Left renal cortex interstitium (tissue), 4 donors: ENCODE measurements at regions not wholly inside any gene's neighbourhood (a gene's known extent, or its start where the extent isn't known, plus 50 kb on each side); places are given as distances from the start of the nearest gene placed in this dataset.

Experiments
- DNase-seq, 4 donors: peaks; one replicate each; pipeline ENCODE4 v3.0.0-alpha.2; 2013; ENCODE audit warnings: low read depth in 4 of 4, low spot score in 2 of 4, missing footprints in 1 of 4

DNA sequence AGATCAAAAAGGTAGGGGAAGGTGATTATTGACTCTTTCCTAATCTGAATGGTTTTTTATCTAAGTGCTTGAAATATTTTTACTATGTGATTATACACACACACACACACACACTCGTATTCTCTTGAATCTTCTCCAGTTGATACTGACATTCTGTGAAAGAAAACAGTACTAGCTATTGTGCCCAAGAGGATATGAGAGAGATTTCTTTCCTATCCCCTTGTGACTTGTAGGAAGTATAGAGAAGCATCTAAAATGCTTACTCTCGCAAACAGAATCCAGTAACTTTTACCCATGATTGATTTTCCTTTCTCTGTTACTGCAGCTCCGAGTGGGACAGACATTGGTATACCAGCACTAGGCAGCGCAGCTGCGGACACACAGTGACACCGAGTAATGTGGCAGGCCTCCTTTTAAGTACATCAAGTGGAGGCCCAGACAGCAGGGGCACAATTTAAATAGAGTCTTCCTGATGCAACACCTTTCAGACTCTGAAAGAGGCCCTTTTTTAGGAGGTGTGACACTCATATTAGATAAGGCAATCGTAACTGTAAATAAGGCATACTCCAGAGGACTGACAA is 421.0 kb upstream of the CNTN4 start:
- no peak for DNase-seq

GRCh38 chr3:1692428-1692827 is 406.2 kb upstream of the CNTN4 start:
- no peak for DNase-seq

GRCh38 chr3:1693145-1693544 is 405.5 kb upstream of the CNTN4 start:
- DNase-seq, result no peak

DNA sequence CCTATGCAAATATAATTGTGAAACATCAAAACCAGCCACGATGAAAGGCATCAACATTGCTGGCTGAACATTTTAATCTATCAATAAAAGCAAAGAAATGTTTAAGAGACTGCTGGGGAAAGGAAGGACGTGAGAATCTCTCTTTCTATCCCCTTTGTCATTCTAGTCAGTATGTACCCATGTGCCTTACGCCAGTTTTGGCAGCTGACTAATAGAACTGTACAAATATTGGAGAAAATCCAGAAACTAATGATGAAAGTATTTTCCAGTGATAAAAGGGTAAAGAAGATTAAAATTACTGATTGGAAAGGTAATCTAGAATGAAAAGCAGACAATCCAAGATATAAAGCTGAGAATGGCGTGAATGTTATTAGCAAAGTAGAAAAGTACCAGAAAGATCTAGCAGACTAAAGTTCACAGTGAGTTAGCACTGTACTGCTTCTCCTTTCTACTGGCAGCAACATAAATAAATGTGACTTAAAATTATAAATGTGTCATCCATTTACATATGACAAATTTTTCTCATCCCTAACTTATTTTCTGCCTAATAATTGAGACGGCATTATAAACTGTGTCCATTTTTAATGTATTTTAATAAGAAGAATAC is 401.9 kb upstream of the CNTN4 start:
- DNase-seq, result no peak

DNA sequence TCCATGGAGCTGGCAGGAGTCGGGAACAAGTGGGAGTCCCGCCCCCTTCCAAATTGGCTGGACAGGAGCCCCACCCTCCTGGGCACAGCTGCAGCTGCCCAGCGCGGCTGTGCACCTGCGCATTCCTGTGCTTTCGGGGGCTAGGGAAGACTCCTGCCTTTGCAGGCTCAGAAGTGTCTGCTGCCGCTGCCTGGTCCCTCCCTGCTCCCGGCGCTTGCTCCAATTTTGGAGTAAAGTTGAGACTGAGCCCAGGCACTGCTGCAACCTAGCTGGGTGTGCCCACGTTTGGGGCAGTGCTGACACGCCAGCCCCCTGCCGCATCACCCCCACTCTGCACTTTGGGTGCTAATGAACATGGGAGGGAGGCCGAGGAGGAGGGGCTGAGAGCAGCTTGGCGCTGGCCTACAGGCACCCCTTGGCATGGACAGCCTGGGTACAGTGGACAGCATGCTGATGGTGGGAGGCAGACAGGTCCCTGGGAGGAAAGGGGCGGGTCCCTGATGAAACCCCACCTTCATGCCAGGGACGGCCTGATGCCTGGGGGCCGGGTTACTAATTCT is 399.2 kb upstream of the CNTN4 start:
- no peak for DNase-seq

- DNase-seq, result no peak
Measured at GRCh38 chr3:1700650-1701049, 398.0 kb upstream of the CNTN4 start.

GRCh38 chr3:1703169-1703568 is 395.5 kb upstream of the CNTN4 start:
- no peak for DNase-seq

GRCh38 chr3:1710663-1711062 is 388.0 kb upstream of the CNTN4 start:
- no peak for DNase-seq

GRCh38 chr3:1717524-1717923 is 381.1 kb upstream of the CNTN4 start:
- no peak for DNase-seq

DNA sequence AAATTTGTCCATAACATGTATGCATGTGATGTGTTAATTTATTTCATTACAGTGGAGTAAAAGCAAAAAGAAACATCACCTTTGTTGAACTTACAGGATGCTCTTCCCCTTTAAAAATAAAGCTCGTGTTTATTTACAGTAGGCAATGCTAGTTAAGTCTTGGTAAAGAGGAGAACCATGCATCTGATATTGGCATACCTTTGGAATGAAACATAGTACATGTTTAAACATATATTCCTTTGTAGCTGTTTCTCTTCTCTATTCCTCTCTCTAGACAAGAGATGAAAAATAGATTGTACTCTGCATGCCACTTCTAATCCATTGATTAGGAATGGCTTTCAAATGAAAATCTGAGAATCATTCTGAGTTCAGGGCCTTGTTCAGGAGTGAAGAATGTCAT is 374.9 kb upstream of the CNTN4 start:
- DNase-seq, result no peak

- no peak for DNase-seq
Measured at GRCh38 chr3:1726741-1727140, 371.9 kb upstream of the CNTN4 start.

GRCh38 chr3:1727242-1727641 is 371.4 kb upstream of the CNTN4 start:
- no peak for DNase-seq

DNA sequence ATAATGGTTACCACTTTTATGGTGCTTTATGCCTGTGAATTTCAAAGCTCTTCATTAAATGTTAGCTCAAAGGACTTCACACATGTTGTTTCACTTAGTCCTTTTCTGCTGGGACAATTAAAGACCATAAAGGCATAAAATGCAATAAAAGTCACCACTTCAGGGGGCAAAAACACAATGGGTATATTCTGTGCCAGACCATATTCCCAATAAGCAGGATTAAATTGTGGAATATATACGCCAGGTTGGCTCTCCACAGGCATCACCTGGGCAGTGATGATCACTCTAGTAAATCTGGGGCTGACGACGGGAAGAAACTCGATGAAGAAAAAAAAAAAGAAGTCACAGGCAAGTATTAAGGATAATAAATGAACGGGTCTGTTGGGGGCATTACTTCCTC is 370.2 kb upstream of the CNTN4 start:
- no peak for DNase-seq

DNA sequence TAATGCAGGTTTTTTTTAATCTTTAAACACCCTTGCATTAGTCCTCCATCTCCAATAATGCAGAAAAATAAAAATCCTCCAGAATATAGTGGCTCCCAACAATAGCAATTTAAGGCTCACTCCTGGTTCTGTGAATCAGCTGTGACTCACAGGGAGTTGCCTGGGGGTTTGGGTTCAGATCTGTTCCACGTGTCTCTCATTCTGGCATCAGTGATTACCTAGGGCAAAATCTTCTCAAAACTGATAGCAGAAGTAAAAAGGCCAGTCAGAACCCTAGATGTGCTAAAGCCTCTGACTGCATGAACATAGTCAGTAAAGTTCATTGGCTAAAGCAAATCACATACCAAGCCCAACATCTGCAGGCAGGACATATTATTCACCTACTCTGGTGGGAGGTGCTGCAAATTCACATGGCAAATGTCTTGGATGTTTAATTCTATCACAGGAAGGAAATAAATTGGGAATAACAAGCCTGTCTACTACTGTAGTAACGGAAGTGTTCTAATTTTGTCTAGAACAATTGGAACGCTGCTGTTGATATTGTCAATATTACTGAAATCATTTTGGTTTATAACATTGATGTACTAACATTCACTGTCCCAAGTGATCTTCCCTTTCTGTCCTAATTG is 364.1 kb upstream of the CNTN4 start:
- no peak for DNase-seq

DNA sequence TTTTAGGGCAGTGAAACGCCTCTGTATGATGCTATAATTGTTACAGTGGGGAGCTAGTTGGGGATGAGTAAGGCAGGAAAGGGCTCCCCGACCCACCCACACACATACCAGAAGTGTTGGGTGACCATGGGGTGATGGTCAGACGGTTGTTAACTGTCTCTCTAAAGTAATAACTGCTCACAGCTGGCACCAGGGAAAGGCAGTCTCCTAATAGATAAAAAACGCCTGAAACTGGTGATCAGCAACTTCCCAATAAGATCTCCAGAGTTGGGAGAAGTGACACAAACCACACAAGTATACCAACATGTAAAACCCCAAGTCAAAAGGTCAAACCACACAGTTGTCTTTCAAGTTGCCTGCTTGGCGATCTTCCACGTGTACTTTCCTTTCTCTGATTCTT is 346.5 kb upstream of the CNTN4 start:
- no peak for DNase-seq

GRCh38 chr3:1766384-1766783 is 332.3 kb upstream of the CNTN4 start:
- peak; percentile 3 to 14 (median 10) for DNase-seq

DNA sequence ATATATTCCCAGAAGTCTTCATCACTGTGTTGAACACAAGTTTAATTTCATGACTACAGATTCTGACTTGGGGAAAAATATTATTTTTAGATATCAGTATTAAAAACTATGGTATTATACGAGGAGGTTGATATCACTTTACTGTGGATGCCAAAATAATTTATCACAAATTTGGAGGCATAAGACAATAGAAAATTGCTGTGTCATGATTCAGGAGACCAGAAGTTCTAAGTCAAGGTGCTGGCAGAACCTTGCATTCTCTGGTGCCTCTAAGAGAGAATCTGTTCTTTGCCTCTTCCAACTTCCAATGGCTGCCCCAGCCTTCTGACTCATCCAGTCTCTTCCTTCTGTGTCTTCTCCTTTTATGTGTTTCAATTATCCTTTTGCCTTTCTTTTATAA is 325.0 kb upstream of the CNTN4 start:
- no peak for DNase-seq

- DNase-seq, result no peak
Measured at GRCh38 chr3:1774597-1774996, 324.1 kb upstream of the CNTN4 start.

GRCh38 chr3:1775321-1775720 is 323.3 kb upstream of the CNTN4 start:
- no peak for DNase-seq

DNA sequence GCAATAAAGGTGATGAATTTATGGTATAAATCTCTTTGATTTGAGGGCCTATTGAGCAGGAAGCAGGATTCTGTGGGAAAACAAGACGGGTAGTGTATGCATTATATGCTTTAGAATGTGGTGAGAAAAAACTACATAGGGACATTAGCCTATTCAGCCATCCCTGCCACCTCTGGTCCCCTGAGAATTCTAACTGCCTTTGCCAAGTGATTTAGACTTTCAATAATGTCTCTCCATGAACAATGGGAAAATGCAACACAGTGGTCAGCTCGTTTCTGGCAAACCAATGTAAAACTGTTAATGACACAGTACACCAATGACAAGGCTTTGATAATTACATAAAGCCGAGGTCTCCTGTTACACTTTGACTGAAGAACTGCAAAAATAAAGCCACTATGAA is 314.7 kb upstream of the CNTN4 start:
- DNase-seq, result no peak

DNA sequence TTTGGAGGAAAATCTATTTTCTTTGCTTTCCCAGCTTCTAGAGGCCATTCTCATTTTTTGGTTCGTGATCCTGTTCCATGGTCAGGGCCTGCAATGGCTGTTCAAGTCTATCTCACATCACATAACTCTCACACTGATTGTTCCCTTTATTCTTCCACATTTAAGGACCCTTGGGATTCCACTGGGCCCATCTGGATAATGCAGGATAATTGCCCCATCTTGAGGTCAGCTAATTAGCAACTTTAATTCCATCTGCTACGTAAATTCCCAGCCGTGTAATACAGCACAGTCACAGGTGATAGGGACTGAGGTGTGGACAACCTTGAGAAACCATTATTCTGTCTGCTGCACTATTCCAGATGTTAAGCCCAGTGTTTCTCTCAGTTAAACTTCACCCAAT is 311.6 kb upstream of the CNTN4 start:
- no peak for DNase-seq

- no peak for DNase-seq
Measured at GRCh38 chr3:1792466-1792865, 306.2 kb upstream of the CNTN4 start.
